ENCODE measurements at regions not wholly inside any gene's neighbourhood (a gene's known extent, or its start where the extent isn't known, plus 50 kb on each side); places are given as distances from the start of the nearest gene placed in this dataset.
A peak's percentile ranks its signal among the peaks of the same experiment; 100 is the strongest.

DNA sequence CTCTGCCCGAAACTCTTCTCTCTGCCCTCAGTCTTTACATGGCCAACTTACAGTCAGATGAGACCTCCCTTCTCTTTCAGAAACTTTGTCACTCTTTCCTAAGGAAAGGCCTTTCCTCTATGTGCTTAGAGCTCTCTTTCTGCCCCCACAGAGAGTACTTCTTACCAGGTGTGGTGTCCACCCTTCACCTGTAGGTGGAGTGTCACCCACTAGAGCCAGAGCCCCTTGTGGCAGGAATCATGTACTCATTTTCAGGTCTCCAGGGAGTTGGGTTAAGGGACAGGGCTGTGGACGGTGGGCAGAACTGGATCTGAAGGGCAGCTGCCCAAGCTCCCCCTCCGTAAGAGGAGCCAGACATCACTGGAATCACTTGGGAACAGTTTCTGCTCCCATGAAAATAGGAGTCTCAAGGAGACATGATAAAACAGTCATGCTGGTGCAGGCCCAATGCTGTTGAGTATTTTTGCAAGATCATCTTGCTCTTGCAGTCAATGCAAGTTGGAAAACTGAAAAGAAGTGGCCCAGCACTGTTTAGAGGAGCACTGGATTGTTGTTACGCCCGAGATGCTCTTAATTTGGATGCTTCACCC, 436.7 kb downstream of the ZSWIM6 start:
- no peak overlapping the region for H4K5ac ChIP-seq (ENCODE audit: insufficient read length, low read depth, low read length)
- no peak overlapping the region for H3K27ac ChIP-seq (ENCODE audit: low read depth, low read length)
- H3K56ac ChIP-seq (replicated peaks; ENCODE audit: insufficient read length, low read depth, low read length), result no peak overlapping the region
- H3K4ac ChIP-seq (replicated peaks; ENCODE audit: insufficient read length, low read depth, low read length), result no peak overlapping the region
- H3K9me3 ChIP-seq (ENCODE audit: insufficient read depth in 2 of 2, low read depth in 1 of 2, low read length in 1 of 2), result no peaks in the 10 kb centered on the region
- DNase-seq (ENCODE audit: low read depth in 1 of 2, low spot score in 2 of 2) (peak; percentile 23 to 65), FAIRE-seq (peak; percentile 90)
- H2AK5ac ChIP-seq (ENCODE audit: low read depth, low read length), result no peak overlapping the region
- no peaks in the 10 kb centered on the region for H3K79me2 ChIP-seq (ENCODE audit: control insufficient read depth in 1 of 2, insufficient read depth in 2 of 2, low read length in 2 of 2)
- H4K8ac ChIP-seq (ENCODE audit: extremely low read depth, insufficient read depth, low read length), result no peak overlapping the region
- ChIA-PET CTCF (ENCODE audit: partially characterized antibody) (interaction anchor here (0.5 to 6.9 kb wide), 68 partner anchors 10 to 979 kb away, joined by 3 to 80 read pairs (median 4); no protein-coding TSS in a partner anchor), POLR2A (ENCODE audit: partially characterized antibody) (no interaction called here)
- no peak overlapping the region for H4K91ac ChIP-seq (replicated peaks; ENCODE audit: insufficient read length, low read length)
- H4K20me1 ChIP-seq (replicated peaks in 1 of 2; ENCODE audit: control insufficient read depth in 1 of 2, insufficient read depth in 2 of 2, low read length in 2 of 2), result no peaks in the 10 kb centered on the region
- no peaks in the 10 kb centered on the region for H3K36me3 ChIP-seq (ENCODE audit: control insufficient read depth in 2 of 4, insufficient read depth in 4 of 4, low read length in 3 of 4)
- no peak overlapping the region for H3K14ac ChIP-seq (ENCODE audit: insufficient read length)
- no peak overlapping the region for H3K9ac ChIP-seq (replicated peaks in 1 of 4; ENCODE audit: extremely low read depth in 1 of 4, low read depth in 3 of 4, low read length in 3 of 4)
- H2BK5ac ChIP-seq (ENCODE audit: low read depth, low read length), result no peak overlapping the region
- WGBS, 2 experiments (ENCODE audit: extremely low coverage in 1 of 2, insufficient coverage in 1 of 2, insufficient read length in 1 of 2, insufficient replicate concordance in 2 of 2, low coverage in 1 of 2, low lambda C conversion rate in 2 of 2, missing lambda C conversion rate in 1 of 2), result 58% methylated on average over 5 of the region's 5 CpGs; no CpG with 5 or more reads in 1 of the 2 experiments
- no peak overlapping the region for H2BK15ac ChIP-seq (ENCODE audit: low read length)
- H3K23me2 ChIP-seq (ENCODE audit: low read depth, low read length), result no peaks in the 10 kb centered on the region
- no peaks in the 10 kb centered on the region for H3K79me1 ChIP-seq (ENCODE audit: low read depth, low read length)
- no peaks in the 10 kb centered on the region for H3K27me3 ChIP-seq (replicated peaks in 1 of 4; ENCODE audit: control insufficient read depth in 3 of 4, extremely low read depth in 1 of 4, insufficient read depth in 3 of 4, low read length in 3 of 4)
- no peaks in the 10 kb centered on the region for H3K4me1 ChIP-seq (replicated peaks in 1 of 4; ENCODE audit: control insufficient read depth in 3 of 4, insufficient read depth in 4 of 4, low read length in 3 of 4)
- no peak overlapping the region for H2BK12ac ChIP-seq (ENCODE audit: low read depth, low read length)
- H2BK120ac ChIP-seq (replicated peaks; ENCODE audit: low read depth, low read length), result no peak overlapping the region
- H2BK20ac ChIP-seq (ENCODE audit: low read length), result no peak overlapping the region
- no peak overlapping the region for H3K4me2 ChIP-seq (ENCODE audit: insufficient read depth in 1 of 2, low read depth in 2 of 2, low read length in 2 of 2)
- no peak overlapping the region for H3K4me3 ChIP-seq (ENCODE audit: extremely low read depth in 1 of 4, insufficient read depth in 2 of 4, low read depth in 3 of 4, low read length in 4 of 4)
- no peak overlapping the region for H3K18ac ChIP-seq (ENCODE audit: extremely low read depth, low read length)
- peak overlapping the region; percentile 99; the same call in 1 of the 2 replicates for H2AFZ ChIP-seq (ENCODE audit: low read length)
- H3K23ac ChIP-seq (ENCODE audit: insufficient read length), result no peak overlapping the region
- TF ChIP-seq TAF7 (optimal IDR thresholded peaks at IDR 0.05; ENCODE audit: borderline replicate concordance, low read depth, low read length), result peak; percentile 41
- no peak for TF ChIP-seq FOSL1 (IDR thresholded peaks at IDR 0.05; ENCODE audit: insufficient read depth, low read depth, low read length)
- TF ChIP-seq CTBP2 (IDR thresholded peaks at IDR 0.05; ENCODE audit: borderline replicate concordance, insufficient read depth, insufficient read length, low read length), result no peak
- TF ChIP-seq CREB1 (IDR thresholded peaks at IDR 0.05), result no peak
- peak; percentile 77 to 84 for TF ChIP-seq RAD21 (IDR thresholded peaks at IDR 0.05 in 1 of 2, conservative IDR thresholded peaks at IDR 0.05 in 1 of 2; ENCODE audit: low read depth in 2 of 2, low read length in 2 of 2)
